ENCODE measurements at regions not wholly inside any gene's neighbourhood (a gene's known extent, or its start where the extent isn't known, plus 50 kb on each side); places are given as distances from the start of the nearest gene placed in this dataset.

DNA sequence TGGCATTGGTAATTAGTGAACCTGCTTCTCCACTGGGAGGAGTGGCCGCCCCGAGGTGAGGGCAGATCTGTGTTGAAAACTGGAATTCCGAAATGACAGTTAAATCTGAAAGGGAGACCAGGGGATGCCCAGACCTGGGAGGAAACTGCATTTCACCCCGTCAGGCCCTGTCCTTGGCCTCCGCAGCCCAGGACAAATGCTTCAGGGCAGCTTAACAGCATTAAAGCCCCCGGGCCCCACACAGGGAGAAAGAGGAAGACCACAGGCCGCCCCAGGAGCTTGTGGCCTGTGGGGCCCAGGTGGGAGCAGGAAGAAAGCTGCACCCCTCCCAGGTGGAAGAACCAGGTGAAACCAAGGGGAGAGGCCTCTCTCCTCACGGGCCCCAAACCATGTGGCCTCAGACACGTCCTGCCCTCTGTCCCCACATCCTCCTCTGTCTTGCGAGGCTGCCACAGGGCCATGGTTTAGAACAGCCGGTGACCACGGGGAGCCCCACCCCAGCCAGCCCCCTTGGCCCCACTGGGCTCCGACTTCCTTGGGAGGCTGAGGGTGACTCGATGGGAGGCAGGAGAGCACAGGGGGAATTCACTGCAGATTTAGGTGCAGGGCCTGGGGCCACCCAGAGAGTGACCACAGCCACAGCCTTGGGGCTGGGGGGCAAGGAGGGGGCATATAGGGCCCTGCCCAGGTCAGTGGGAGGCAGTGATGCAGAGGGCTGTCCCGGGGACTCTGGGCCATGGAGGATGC lies 265.4 kb downstream of the ADGRD1 start:
- Histone ChIP-seq H3K27me3 (peaks cover 0 to 42% (median 31%) of the 10 kb centered on the region in 7 donors), H3K27ac (no peak overlapping the region), H3K4me1 (peaks cover 0 to 11% (median 3%) of the 10 kb centered on the region in 9 donors), H3K36me3 (no peaks in the 10 kb centered on the region), H3K4me3 (no peak overlapping the region), H3K9me3 (no peaks in the 10 kb centered on the region)
- DNase-seq (no peak), ATAC-seq (no peak)
- TF ChIP-seq, protein P1, sequence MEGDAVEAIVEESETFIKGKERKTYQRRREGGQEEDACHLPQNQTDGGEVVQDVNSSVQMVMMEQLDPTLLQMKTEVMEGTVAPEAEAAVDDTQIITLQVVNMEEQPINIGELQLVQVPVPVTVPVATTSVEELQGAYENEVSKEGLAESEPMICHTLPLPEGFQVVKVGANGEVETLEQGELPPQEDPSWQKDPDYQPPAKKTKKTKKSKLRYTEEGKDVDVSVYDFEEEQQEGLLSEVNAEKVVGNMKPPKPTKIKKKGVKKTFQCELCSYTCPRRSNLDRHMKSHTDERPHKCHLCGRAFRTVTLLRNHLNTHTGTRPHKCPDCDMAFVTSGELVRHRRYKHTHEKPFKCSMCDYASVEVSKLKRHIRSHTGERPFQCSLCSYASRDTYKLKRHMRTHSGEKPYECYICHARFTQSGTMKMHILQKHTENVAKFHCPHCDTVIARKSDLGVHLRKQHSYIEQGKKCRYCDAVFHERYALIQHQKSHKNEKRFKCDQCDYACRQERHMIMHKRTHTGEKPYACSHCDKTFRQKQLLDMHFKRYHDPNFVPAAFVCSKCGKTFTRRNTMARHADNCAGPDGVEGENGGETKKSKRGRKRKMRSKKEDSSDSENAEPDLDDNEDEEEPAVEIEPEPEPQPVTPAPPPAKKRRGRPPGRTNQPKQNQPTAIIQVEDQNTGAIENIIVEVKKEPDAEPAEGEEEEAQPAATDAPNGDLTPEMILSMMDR (IDR thresholded peaks at IDR 0.05): no peak
- intact Hi-C loops (cut with DNase I): no loop called here
- 74 to 77% methylated on average over 15 of the region's 15 CpGs for WGBS, 2 donors

DNA sequence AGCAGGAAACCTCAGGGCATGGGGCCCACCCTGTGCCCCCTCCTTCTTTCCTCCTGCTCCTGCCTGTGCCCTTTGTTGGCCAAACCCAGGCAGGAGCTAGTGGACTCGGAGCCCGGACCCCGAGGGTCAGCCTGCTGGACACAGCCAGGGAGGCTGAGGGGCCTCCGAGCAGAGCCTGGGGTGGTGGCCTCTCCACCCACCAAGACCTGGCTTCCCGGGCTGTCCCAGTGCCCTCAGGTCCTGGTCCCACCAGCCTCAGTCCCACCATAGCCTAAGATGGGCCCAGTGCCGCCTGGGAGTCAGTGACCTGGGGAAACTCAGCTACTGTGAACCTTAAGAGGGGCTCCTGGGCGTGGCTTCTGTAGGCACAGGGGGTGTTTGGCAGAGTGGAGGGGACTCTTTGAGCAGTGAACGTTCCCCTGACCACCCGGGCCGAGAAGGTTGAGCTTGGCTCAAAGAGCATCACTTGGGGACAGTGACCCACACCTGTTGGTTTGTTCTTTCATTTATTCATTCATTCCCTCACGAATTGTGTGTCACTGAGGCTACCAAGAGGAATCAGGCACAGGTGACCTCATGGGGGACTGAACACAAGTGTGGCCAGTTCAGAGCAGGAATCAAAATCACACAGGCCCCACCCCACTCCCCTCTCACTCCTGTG lies 266.1 kb downstream of the ADGRD1 start:
- Histone ChIP-seq H3K4me3 (no peak overlapping the region), H3K9me3 (no peaks in the 10 kb centered on the region), H3K4me1 (peaks cover 0 to 11% (median 3%) of the 10 kb centered on the region in 9 donors), H3K27me3 (peaks cover 0 to 42% (median 31%) of the 10 kb centered on the region in 7 donors), H3K27ac (no peak overlapping the region), H3K36me3 (no peaks in the 10 kb centered on the region)
- DNase-seq (no peak), ATAC-seq (no peak)
- intact Hi-C loops (cut with DNase I): no loop called here
- TF ChIP-seq, protein P1 (IDR thresholded peaks at IDR 0.05): no peak
- WGBS, 2 donors: 83 to 84% methylated on average over 11 of the region's 11 CpGs

DNA sequence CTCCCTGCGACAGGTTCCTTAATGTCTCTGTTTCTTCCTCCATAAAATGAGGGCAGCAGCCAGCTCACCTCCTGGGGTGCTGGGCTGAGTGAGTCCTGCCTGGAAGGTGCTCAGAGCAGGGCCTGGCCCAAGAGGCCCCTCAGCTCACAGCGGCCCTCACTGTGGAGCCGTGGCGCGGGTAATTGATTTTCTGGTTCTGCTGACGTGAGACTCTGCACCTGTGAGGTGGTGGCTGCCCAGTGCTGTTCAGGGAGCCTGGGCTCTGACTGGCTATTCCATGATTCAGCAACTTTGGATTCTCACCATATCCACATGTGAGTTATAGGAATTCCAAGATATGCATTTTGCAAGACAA lies 266.6 kb downstream of the ADGRD1 start:
- intact Hi-C loops (cut with DNase I): no loop called here
- Histone ChIP-seq H3K4me3 (no peak overlapping the region), H3K27ac (no peak overlapping the region), H3K36me3 (no peaks in the 10 kb centered on the region), H3K9me3 (no peaks in the 10 kb centered on the region), H3K4me1 (peaks cover 0 to 11% (median 3%) of the 10 kb centered on the region in 9 donors), H3K27me3 (peaks cover 0 to 42% (median 31%) of the 10 kb centered on the region in 7 donors)
- ATAC-seq (no peak), DNase-seq (no peak)
- TF ChIP-seq, protein P1 (IDR thresholded peaks at IDR 0.05): no peak
- WGBS, 2 donors: 83 to 92% methylated on average over 6 of the region's 6 CpGs

DNA sequence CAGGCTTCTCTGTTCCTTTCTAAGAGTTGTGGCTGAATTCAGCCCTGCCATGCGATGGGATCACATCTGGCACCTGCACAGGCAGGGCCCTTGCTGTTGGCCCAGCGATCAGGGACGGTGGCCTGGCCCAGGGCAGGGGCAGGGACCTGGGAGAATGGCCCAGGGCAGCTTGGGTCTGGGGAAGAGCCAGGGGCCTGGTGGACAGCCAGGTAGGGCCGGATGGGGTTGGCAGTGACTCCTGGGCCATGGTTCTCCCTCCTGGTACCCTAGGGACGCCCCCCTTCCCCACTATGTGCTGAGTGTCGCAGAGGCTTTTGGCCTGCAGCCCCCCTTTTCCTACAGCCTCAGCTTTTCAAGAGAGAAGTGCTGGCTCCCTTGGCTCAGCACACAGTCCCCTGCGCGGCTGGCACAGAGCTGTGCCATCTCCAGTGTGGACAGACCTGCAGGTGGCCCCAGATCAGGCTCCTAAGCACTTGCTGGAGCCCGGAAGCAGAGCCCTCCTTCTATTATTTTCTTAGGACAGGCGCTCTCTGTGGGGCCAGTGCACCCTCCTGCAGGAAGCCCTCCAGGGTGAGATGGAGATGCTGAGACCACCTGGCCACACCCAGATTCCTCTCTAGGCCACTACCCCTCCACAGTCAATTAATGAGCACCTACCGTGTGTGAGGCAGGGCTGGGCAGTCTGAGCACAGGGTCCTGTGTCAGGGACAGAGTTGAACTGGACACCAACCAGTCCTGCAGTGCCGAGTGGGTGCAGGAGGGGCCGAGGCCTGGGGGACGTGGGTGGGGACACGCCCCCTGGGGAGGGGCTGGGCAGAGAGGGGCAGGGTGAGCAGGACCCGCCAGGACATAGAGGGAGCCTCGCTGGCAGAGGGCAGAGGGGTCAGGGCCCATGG lies 267.6 kb downstream of the ADGRD1 start:
- no peak for ATAC-seq
- intact Hi-C loops (cut with DNase I): no loop called here
- 72 to 74% methylated on average over 17 of the region's 17 CpGs for WGBS, 2 donors
- no peaks in the 10 kb centered on the region for H3K9me3 ChIP-seq
- H3K27me3 ChIP-seq: peaks cover 0 to 42% (median 31%) of the 10 kb centered on the region in 7 donors
- TF ChIP-seq, protein P1 (IDR thresholded peaks at IDR 0.05): no peak
- peaks cover 0 to 11% (median 3%) of the 10 kb centered on the region in 9 donors for H3K4me1 ChIP-seq
- H3K27ac ChIP-seq: no peak overlapping the region
- no peak for DNase-seq
- no peak overlapping the region for H3K4me3 ChIP-seq
- no peaks in the 10 kb centered on the region for H3K36me3 ChIP-seq
